RWPE2 (cell line): ENCODE measurements at regions not wholly inside any gene's neighbourhood (a gene's known extent, or its start where the extent isn't known, plus 50 kb on each side); places are given as distances from the start of the nearest gene placed in this dataset.

ENCODE experiments used
- ATAC-seq: fragments of 200-7000 bp; cut with Tn5 transposase; 3 replicates; pipeline ENCODE4 v1.9.1; 2021; ENCODE audit warnings: low read depth
- DNase-seq: peaks from one replicate; pipeline ENCODE4 v3.0.0-alpha.2; 2020; ENCODE audit warnings: low spot score
- H3K27ac ChIP-seq: fragments of 450-650 bp; 2 replicates; pipeline ENCODE4 v1.5.1; 2017; ENCODE audit warnings: mild to moderate bottlenecking; ENCODE audit not compliant: poor library complexity, severe bottlenecking
- H3K27me3 ChIP-seq: fragments of 250-450 bp; sonication (Bioruptor Pico); 2 replicates; pipeline ENCODE4 v1.5.1; 2021; ENCODE audit warnings: mild to moderate bottlenecking, moderate library complexity; ENCODE audit not compliant: insufficient read depth, poor library complexity, severe bottlenecking
- H3K36me3 ChIP-seq: fragments of 250-450 bp; sonication (Bioruptor Pico); 2 replicates; pipeline ENCODE4 v1.5.1; 2020; ENCODE audit warnings: low read depth, mild to moderate bottlenecking, moderate library complexity
- H3K4me1 ChIP-seq: fragments of 250-450 bp; sonication (Bioruptor Pico); 2 replicates; pipeline ENCODE4 v1.5.1; 2021; ENCODE audit warnings: mild to moderate bottlenecking, moderate library complexity; ENCODE audit not compliant: insufficient read depth, poor library complexity, severe bottlenecking
- H3K4me3 ChIP-seq: fragments of 250-450 bp; sonication (Bioruptor Pico); 2 replicates; pipeline ENCODE4 v1.5.1; 2021; ENCODE audit warnings: mild to moderate bottlenecking, moderate library complexity; ENCODE audit not compliant: severe bottlenecking
- H3K9me3 ChIP-seq: fragments of 250-450 bp; sonication (Bioruptor Pico); 2 replicates; pipeline ENCODE4 v1.5.1; 2021; ENCODE audit warnings: mild to moderate bottlenecking, moderate library complexity; ENCODE audit not compliant: severe bottlenecking
- CTCF ChIP-seq: fragments of 450-650 bp; IDR thresholded peaks from one replicate; pipeline ENCODE4 v1.5.1; 2017; ENCODE audit warnings: mild to moderate bottlenecking, moderate library complexity; ENCODE audit not compliant: poor library complexity, severe bottlenecking

- TF ChIP-seq CTCF: no peak
- ATAC-seq (no peak), DNase-seq (no peak)
- no peak overlapping the region for H3K27ac ChIP-seq
- no peaks in the 10 kb centered on the region for H3K4me1 ChIP-seq
- H3K27me3 ChIP-seq: no peaks in the 10 kb centered on the region
- no peaks in the 10 kb centered on the region for H3K36me3 ChIP-seq
- no peak overlapping the region for H3K4me3 ChIP-seq
- H3K9me3 ChIP-seq: no peaks in the 10 kb centered on the region
These were observed 710.2 kb downstream of the AMY1C start for GRCh38 chr1:104459886-104460285.

GRCh38 chr1:104460880-104461279 lies 711.2 kb downstream of the AMY1C start:
- Histone ChIP-seq H3K27ac (no peak overlapping the region), H3K36me3 (no peaks in the 10 kb centered on the region), H3K9me3 (no peaks in the 10 kb centered on the region), H3K4me3 (no peak overlapping the region), H3K4me1 (no peaks in the 10 kb centered on the region), H3K27me3 (no peaks in the 10 kb centered on the region)
- DNase-seq: no peak
- TF ChIP-seq CTCF: no peak
- ATAC-seq: no peak

- no peaks in the 10 kb centered on the region for H3K4me1 ChIP-seq
- DNase-seq: no peak
- H3K4me3 ChIP-seq: no peak overlapping the region
- no peaks in the 10 kb centered on the region for H3K36me3 ChIP-seq
- no peak for ATAC-seq
- H3K9me3 ChIP-seq: no peaks in the 10 kb centered on the region
- no peak for TF ChIP-seq CTCF
- no peak overlapping the region for H3K27ac ChIP-seq
- H3K27me3 ChIP-seq: no peaks in the 10 kb centered on the region
These were observed 713.5 kb downstream of the AMY1C start for GRCh38 chr1:104463126-104463697.

- H3K27ac ChIP-seq: no peak overlapping the region
- H3K9me3 ChIP-seq: no peaks in the 10 kb centered on the region
- no peaks in the 10 kb centered on the region for H3K36me3 ChIP-seq
- ATAC-seq: no peak
- no peak for DNase-seq
- H3K27me3 ChIP-seq: no peaks in the 10 kb centered on the region
- no peaks in the 10 kb centered on the region for H3K4me1 ChIP-seq
- no peak for TF ChIP-seq CTCF
- H3K4me3 ChIP-seq: no peak overlapping the region
These were observed 716.4 kb downstream of the AMY1C start for GRCh38 chr1:104466068-104466467.

- Histone ChIP-seq H3K4me1 (no peaks in the 10 kb centered on the region), H3K9me3 (no peaks in the 10 kb centered on the region), H3K27ac (no peak overlapping the region), H3K36me3 (no peaks in the 10 kb centered on the region), H3K27me3 (no peaks in the 10 kb centered on the region), H3K4me3 (no peak overlapping the region)
- ATAC-seq: no peak
- TF ChIP-seq CTCF: no peak
- no peak for DNase-seq
These were observed 717.9 kb downstream of the AMY1C start for GRCh38 chr1:104467590-104467989.
